ENCODE measurements at regions not wholly inside any gene's neighbourhood (a gene's known extent, or its start where the extent isn't known, plus 50 kb on each side); places are given as distances from the start of the nearest gene placed in this dataset.

DNA sequence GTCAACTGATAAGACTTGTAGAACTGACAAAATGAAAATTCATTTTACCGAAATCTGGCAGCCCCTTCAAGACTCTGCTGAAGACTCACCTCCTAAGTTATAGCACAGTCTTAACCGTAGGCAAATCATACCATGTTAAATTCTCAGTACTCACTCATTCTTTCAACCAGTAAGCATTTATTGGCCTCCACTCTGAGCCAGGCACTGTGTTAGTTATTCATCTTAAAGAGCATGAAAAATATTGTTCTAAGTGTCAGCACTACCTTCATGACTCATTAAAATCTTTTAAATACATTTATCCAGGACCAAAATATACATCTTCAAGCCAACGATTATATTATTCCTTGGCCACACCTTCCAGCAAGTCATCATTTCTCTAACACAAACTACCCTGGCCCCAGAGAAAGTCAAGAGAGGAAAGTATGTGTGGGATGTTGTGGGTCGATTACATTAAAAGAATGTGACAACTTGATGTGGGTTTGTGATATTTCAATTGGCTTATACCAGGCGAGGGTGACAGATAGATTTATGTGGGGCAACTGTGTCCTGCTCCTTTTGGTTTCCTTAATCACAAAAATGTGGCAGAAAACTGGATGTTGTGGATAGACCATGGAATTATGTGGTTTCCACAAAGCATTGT is 55.0 kb downstream of the TMEM30B start:
- H3K9me3 Mint-ChIP-seq (ENCODE audit: low read depth), result no peaks in the 10 kb centered on the region
- H3K4me3 Mint-ChIP-seq, result no peak overlapping the region
- H3K36me3 Mint-ChIP-seq, result no peaks in the 10 kb centered on the region
- H3K27ac Mint-ChIP-seq, result no peak overlapping the region
- no peak for DNase-seq
- CTCF ChIA-PET, result no interaction called here
- ATAC-seq, result no peak
- peaks cover 57% of the 10 kb centered on the region for H3K27me3 Mint-ChIP-seq
- peaks cover 5% of the 10 kb centered on the region for H3K4me1 Mint-ChIP-seq

DNA sequence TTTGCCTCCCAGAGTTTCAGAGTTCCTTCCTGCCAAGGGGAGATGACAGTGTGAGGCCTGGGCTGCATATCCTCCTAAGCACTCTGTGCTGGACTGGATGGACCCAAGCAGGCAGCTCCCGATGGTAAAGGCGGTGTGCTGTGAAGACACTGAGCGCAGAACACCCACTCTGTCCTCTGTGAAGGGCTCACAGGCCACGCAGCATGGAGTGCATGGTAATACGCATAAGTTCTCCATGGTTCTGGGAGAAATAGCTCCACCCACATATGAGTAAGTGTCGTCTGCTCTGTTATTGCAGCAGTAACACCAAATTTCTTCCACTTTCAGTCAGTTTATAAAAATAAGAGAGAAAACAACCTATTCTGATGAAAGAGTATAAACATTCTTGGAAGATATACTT is 55.8 kb downstream of the TMEM30B start:
- Mint-ChIP-seq H3K4me1 (peaks cover 5% of the 10 kb centered on the region), H3K27me3 (peaks cover 55% of the 10 kb centered on the region)
- CTCF ChIA-PET, result no interaction called here

DNA sequence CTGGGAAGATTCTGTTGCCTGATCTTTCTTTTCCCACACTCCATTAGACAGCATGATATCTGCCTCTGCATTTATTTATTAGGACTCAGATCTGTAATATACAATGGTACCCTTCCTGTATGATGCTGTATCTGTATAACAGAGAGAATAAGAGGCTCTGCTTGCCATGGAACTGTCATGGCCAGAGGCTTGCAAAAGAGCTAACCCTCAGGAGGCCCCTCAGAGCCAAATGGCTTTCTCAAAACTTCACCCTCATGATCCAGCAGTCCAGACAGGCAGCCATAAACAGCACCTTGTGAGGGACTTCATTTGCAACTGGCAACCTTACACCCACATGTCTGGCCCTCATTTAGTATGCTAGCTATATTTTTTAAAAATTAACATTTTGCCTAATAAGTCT is 57.6 kb downstream of the TMEM30B start:
- Mint-ChIP-seq H3K27ac (no peak overlapping the region), H3K9me3 (ENCODE audit: low read depth) (no peaks in the 10 kb centered on the region), H3K36me3 (no peaks in the 10 kb centered on the region), H3K4me1 (peaks cover 5% of the 10 kb centered on the region), H3K4me3 (no peak overlapping the region), H3K27me3 (peaks cover 55% of the 10 kb centered on the region)
- ATAC-seq, result no peak
- CTCF ChIA-PET, result no interaction called here
- DNase-seq, result no peak

More for the DNA sequence above, 55.8 kb downstream of the TMEM30B start:
- Mint-ChIP-seq H3K4me3 (no peak overlapping the region), H3K27ac (no peak overlapping the region), H3K36me3 (no peaks in the 10 kb centered on the region), H3K9me3 (ENCODE audit: low read depth) (no peaks in the 10 kb centered on the region)
- ATAC-seq, result no peak
- no peak for DNase-seq

DNA sequence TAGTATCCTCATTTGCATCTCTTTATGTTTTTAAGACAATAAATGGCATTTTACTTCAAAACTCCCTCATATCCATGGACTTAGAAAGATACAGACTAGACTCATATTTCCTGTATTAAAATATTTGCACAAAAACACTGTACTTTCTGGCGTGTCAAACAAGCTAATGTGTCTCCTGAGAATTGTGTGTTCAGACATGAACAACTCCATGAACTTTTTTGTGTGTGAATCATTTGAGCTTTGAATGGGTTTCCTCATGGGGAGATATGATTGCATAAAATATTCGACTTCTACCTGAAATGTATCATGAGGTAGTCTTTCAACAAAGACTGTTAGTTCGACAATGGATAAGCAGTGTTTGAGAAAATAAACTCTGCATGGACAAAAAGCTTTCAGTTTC is 58.8 kb downstream of the TMEM30B start:
- DNase-seq (no peak), ATAC-seq (no peak)
- CTCF ChIA-PET, result interaction anchor here (0.5 kb wide), 1 partner anchor 557 kb away, joined by 3 read pairs; no protein-coding TSS in a partner anchor
- no peak overlapping the region for H3K4me3 Mint-ChIP-seq
- H3K27ac Mint-ChIP-seq, result no peak overlapping the region
- no peaks in the 10 kb centered on the region for H3K9me3 Mint-ChIP-seq (ENCODE audit: low read depth)
- H3K4me1 Mint-ChIP-seq, result peaks cover 5% of the 10 kb centered on the region
- no peaks in the 10 kb centered on the region for H3K36me3 Mint-ChIP-seq
- peaks cover 62% of the 10 kb centered on the region for H3K27me3 Mint-ChIP-seq

DNA sequence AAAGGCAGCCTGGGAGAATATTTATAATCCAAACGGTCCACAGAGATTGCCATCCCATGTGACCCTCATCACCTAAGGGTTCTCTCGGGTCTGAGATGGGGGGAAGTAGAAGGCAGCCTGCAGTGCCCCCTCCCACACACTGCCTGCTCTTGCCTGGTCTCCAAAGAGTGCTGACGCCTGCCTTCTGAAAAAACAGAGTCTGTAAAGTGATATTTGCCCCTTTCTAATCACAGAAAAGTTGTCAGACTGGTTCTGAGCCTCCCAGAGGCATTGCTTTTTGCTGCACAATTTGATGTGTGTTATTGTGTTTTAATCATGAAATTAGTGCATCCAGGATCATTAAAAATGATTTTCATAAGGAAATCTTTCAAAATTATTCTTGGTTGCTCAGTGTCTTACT is 59.2 kb downstream of the TMEM30B start:
- no peak overlapping the region for H3K4me3 Mint-ChIP-seq
- no peak for DNase-seq
- no peaks in the 10 kb centered on the region for H3K9me3 Mint-ChIP-seq (ENCODE audit: low read depth)
- peaks cover 5% of the 10 kb centered on the region for H3K4me1 Mint-ChIP-seq
- H3K27me3 Mint-ChIP-seq, result peaks cover 62% of the 10 kb centered on the region
- ATAC-seq, result no peak
- H3K36me3 Mint-ChIP-seq, result no peaks in the 10 kb centered on the region
- CTCF ChIA-PET, result interaction anchor here (0.5 kb wide), 1 partner anchor 558 kb away, joined by 3 read pairs; no protein-coding TSS in a partner anchor
- H3K27ac Mint-ChIP-seq, result no peak overlapping the region

DNA sequence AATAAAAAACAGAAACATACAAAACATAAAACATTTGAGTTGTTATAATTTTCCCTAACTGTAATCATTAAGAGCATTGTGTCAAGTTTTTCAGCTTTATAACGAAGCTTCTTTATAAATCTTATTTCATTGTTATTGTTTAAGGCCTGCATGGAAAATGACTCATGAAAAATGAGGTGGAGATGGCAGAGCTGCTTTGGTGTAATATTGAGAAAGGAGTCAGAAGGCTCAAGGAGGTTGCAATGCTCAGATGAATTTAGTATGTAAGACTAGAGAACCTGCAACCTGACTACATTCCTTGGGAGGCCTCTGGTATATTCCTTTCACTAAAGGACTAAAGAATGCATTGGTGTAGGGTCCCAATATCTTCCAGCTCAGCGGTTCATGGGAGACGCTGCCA is 61.5 kb downstream of the TMEM30B start:
- ATAC-seq, result no peak
- CTCF ChIA-PET, result no interaction called here
- H3K4me3 Mint-ChIP-seq, result no peak overlapping the region

DNA sequence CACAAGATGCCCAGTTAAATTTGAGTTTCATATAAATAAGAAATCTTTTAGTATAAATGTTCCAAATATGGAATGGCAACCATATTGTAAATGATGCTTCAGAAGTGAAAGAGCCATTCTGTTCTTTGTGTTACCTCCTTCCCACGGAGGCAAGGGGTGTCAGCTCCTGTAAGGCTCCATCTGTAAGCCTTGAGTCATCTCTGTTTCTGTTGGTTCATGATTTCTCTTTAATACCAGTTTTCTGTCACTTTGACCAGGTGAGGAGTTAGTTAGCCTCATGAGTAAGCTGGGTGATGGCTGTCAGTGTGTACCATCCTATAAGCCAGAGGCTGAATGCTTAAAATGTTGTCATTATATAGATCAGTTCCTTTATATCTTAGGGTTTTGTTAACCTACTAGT is 61.9 kb downstream of the TMEM30B start:
- DNase-seq, result no peak
- ATAC-seq, result no peak

More for the DNA sequence above, 61.5 kb downstream of the TMEM30B start:
- Mint-ChIP-seq H3K27me3 (peaks cover 55% of the 10 kb centered on the region), H3K36me3 (no peaks in the 10 kb centered on the region), H3K4me1 (no peaks in the 10 kb centered on the region), H3K27ac (no peak overlapping the region), H3K9me3 (ENCODE audit: low read depth) (no peaks in the 10 kb centered on the region)
- DNase-seq, result no peak

DNA sequence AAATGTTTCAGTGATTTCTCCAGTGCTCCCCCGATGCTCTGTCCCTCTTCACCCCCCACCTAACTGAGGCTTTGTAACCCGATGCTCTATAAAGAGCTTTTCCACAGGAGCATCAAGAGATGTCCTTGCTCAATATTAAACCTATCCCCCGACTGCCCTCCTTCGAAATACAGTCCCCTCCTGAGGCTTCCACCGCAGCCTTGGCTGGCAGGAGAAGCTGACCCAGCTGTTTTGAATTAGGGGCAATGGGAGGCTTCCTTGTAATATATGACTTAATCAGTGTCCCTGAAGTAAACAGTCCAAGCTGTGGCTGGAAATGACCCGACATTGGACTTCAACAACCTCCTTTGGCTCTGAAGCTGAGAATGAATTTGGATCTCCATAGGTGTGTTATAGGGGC is 62.4 kb downstream of the TMEM30B start:
- Mint-ChIP-seq H3K9me3 (ENCODE audit: low read depth) (no peaks in the 10 kb centered on the region), H3K4me3 (no peak overlapping the region), H3K27me3 (peaks cover 50% of the 10 kb centered on the region), H3K27ac (no peak overlapping the region), H3K4me1 (no peaks in the 10 kb centered on the region), H3K36me3 (no peaks in the 10 kb centered on the region)
- ATAC-seq, result no peak
- no peak for DNase-seq
- CTCF ChIA-PET, result interaction anchor here (0.6 to 1.2 kb wide), 2 partner anchors 10 to 11 kb away, joined by 3 read pairs; no protein-coding TSS in a partner anchor

More for the DNA sequence above, 61.9 kb downstream of the TMEM30B start:
- no peaks in the 10 kb centered on the region for H3K36me3 Mint-ChIP-seq
- H3K4me3 Mint-ChIP-seq, result no peak overlapping the region
- H3K27ac Mint-ChIP-seq, result no peak overlapping the region
- no peaks in the 10 kb centered on the region for H3K9me3 Mint-ChIP-seq (ENCODE audit: low read depth)
- H3K4me1 Mint-ChIP-seq, result no peaks in the 10 kb centered on the region
- peaks cover 51% of the 10 kb centered on the region for H3K27me3 Mint-ChIP-seq
- CTCF ChIA-PET, result interaction anchor here (1.2 kb wide), 1 partner anchor 10 kb away, joined by 3 read pairs; no protein-coding TSS in a partner anchor

DNA sequence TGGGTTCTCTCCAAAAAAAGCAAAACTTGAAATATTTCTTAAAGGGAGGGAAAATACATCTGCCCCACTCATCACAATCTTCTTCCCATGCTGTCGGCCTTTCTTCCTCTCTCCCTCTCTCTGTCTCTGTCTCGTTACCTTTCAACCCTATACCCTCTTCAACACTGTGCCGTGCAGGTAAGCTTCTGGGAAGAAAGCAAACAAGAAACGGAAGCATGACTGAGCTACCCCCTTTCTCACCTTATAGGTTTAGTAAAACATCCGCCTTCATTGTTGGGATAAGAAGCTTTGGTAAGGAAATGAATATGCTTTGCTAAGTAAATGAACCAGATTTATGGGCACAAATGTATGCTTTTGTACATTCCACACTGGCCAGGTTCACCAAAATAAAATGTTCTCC is 63.0 kb downstream of the TMEM30B start:
- CTCF ChIA-PET, result interaction anchor here (0.6 to 1.2 kb wide), 2 partner anchors 9 to 11 kb away, joined by 3 read pairs; no protein-coding TSS in a partner anchor

DNA sequence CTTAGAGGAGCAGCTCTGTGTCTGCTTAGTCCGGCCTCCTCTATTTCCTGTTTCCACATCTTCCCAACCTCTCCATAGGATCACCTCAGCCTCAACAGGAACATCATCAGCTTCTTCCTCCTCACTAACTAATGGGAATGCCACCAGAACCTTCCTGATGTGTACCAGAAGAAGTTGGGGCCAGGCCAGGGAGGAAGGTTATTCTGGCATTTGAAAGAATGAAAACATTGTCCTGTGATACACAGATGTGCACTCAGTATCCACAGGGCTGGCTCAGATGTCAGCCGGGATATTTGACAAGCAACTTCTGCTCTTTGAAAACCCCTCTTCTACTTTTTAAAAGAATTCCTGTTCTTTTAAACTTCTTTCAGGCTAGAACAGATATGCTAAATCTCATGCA is 63.6 kb downstream of the TMEM30B start:
- H3K4me3 Mint-ChIP-seq, result no peak overlapping the region
- H3K4me1 Mint-ChIP-seq, result no peaks in the 10 kb centered on the region
- H3K27me3 Mint-ChIP-seq, result peaks cover 45% of the 10 kb centered on the region
- no peaks in the 10 kb centered on the region for H3K9me3 Mint-ChIP-seq (ENCODE audit: low read depth)
- CTCF ChIA-PET, result no interaction called here
- H3K27ac Mint-ChIP-seq, result no peak overlapping the region
- no peak for ATAC-seq
- H3K36me3 Mint-ChIP-seq, result no peaks in the 10 kb centered on the region
- DNase-seq, result no peak

More for the DNA sequence above, 63.0 kb downstream of the TMEM30B start:
- Mint-ChIP-seq H3K4me1 (no peaks in the 10 kb centered on the region), H3K4me3 (no peak overlapping the region), H3K9me3 (ENCODE audit: low read depth) (no peaks in the 10 kb centered on the region), H3K36me3 (no peaks in the 10 kb centered on the region), H3K27me3 (peaks cover 45% of the 10 kb centered on the region), H3K27ac (no peak overlapping the region)
- no peak for DNase-seq
- ATAC-seq, result no peak

DNA sequence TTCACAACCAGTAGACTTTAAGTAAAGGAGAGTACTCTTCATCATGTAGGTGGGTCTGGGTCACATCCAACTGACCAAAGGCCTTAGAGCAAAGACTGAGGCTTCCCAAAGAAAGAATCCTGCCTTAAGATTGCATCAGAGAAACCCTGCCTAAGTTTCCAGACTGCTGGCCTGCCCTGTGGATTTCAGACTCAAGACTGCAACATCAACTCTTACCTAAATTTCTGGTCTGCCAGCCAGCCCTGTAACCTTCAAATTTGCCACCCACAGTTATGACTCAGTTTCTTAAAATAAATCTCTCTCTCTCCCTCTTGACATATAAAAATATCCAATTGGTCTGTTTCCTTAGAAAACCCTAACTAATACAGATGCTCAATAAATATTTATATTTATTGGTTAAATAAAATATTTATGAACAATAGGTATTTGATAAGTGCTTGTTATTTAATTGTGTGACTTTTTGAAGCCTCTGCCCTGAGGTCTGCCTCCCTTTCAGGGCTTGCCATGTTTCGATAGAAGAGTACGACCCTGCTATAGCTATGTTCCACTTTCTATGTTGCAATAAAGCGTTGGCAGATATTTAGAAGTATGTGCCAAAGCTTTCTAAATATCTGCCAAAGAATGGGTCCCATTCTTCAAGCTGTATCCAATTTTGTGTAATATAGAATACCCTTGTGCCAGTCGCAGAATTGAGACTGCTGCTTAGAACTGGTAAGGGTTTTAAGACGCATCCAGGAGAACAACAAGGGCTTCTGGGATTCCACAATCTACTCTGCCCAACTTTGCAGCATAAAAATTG is 65.7 kb downstream of the TMEM30B start:
- H3K36me3 Mint-ChIP-seq, result no peaks in the 10 kb centered on the region
- ATAC-seq (no peak), DNase-seq (no peak)
- no peak overlapping the region for H3K27ac Mint-ChIP-seq
- no peaks in the 10 kb centered on the region for H3K9me3 Mint-ChIP-seq (ENCODE audit: low read depth)
- no peak overlapping the region for H3K4me3 Mint-ChIP-seq
- CTCF ChIA-PET, result interaction anchor here (1.0 kb wide), 1 partner anchor 36 kb away, joined by 3 read pairs; no protein-coding TSS in a partner anchor
- peaks cover 37% of the 10 kb centered on the region for H3K27me3 Mint-ChIP-seq
- H3K4me1 Mint-ChIP-seq, result no peaks in the 10 kb centered on the region

DNA sequence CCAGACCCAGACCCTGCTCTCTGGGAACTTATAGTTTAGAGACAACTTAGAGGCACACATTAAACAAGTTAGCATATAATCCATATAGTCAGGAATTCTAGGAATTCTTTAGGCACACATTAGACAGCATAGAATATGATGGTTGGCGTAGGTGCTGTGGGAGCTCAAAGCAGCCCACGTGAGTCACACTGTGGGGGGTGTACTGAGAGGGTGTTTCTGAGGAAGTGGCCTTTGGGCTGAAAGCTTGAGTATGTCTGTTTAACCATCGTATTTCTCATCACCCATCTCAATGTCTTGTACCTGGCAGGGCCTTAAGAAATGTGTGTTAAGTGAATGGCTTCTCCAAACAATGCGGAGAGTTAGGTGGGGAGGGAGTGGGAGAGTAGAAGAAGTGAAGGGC is 67.2 kb downstream of the TMEM30B start:
- CTCF ChIA-PET, result no interaction called here
- Mint-ChIP-seq H3K27ac (no peak overlapping the region), H3K36me3 (no peaks in the 10 kb centered on the region), H3K27me3 (peaks cover 30% of the 10 kb centered on the region), H3K9me3 (ENCODE audit: low read depth) (no peaks in the 10 kb centered on the region), H3K4me1 (no peaks in the 10 kb centered on the region), H3K4me3 (no peak overlapping the region)
- no peak for ATAC-seq
- DNase-seq, result no peak

DNA sequence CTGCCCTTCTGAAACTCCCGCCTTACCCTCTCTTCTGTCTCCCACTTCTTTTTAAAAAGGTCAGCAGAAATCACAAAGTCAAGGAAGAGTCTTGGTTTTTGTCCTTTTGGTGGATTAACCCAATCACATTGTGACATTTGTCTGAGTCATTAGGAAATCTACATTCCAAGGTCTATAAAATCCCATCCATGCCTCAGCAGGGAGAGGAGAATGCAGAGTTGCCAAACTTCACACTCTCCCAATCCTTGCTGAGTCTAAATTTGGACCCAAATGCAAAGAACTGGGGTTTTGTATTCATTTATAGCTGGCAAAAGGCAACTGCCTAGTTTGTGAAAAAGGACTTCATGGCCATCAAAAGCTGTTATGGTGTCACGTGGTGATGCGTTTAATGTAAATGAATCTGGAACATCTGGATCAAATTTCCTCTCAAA is 67.9 kb downstream of the TMEM30B start:
- H3K4me1 Mint-ChIP-seq, result no peaks in the 10 kb centered on the region
- H3K36me3 Mint-ChIP-seq, result no peaks in the 10 kb centered on the region
- ATAC-seq (no peak), DNase-seq (no peak)
- H3K9me3 Mint-ChIP-seq (ENCODE audit: low read depth), result no peaks in the 10 kb centered on the region
- peaks cover 23% of the 10 kb centered on the region for H3K27me3 Mint-ChIP-seq
- CTCF ChIA-PET, result no interaction called here
- no peak overlapping the region for H3K4me3 Mint-ChIP-seq
- no peak overlapping the region for H3K27ac Mint-ChIP-seq

DNA sequence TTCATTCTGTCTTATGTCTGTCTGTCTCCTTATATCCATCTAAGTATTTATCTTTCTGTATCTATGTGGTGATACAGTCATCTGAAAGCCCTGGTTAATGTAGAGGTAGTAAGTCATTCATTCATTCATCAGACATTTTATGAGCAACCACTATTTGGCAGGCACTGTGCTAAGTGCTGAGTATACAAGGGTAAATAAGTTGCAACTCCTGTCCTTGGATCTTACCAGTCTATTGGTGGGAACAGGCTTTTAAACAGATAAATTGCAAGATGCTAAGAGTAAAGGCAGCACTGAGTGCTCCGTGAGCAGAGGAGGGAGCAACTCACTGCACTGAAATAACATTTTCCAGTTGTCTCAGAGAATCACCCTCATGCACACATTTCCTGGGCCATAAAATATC is 68.6 kb downstream of the TMEM30B start:
- Mint-ChIP-seq H3K4me3 (no peak overlapping the region), H3K27me3 (peaks cover 17% of the 10 kb centered on the region)

More for the DNA sequence above, 68.6 kb downstream of the TMEM30B start:
- H3K4me1 Mint-ChIP-seq, result no peaks in the 10 kb centered on the region
- DNase-seq (no peak), ATAC-seq (no peak)
- CTCF ChIA-PET, result no interaction called here
- H3K9me3 Mint-ChIP-seq (ENCODE audit: low read depth), result no peaks in the 10 kb centered on the region
- H3K27ac Mint-ChIP-seq, result no peak overlapping the region
- H3K36me3 Mint-ChIP-seq, result no peaks in the 10 kb centered on the region
